PC-3 (cell line): ENCODE measurements at regions not wholly inside any gene's neighbourhood (a gene's known extent, or its start where the extent isn't known, plus 50 kb on each side); places are given as distances from the start of the nearest gene placed in this dataset.

Source experiments
- ATAC-seq: fragments of 200-7000 bp; cut with Tn5 transposase; 2 replicates; pipeline ENCODE4 v1.9.1; 2020; ENCODE audit warnings: mild to moderate bottlenecking, moderate library complexity
- BruUV-seq: library from RNA; stranded (reverse); fragments of 400-500 nt; replicated peaks from 2 replicates; lab custom pipeline; 2021; lab: Mats Ljungman, UMichigan
- CTCF ChIA-PET: fragments of 300-600 bp; sonication (Branson Sonifier 250); formaldehyde crosslinking; loops from one replicate; lab custom pipeline; 2022; ENCODE audit warnings: antibody characterized with exemption; lab: Charles Lee
- POLR2A ChIA-PET: fragments of 300-600 bp; sonication (Branson Sonifier 250); formaldehyde crosslinking; loops from one replicate; lab custom pipeline; 2022; ENCODE audit warnings: antibody characterized with exemption; ENCODE audit not compliant: unreplicated experiment; lab: Charles Lee
- DNase-seq: peaks from one replicate; pipeline ENCODE4 v3.0.0-alpha.2; 2015
- H2AFZ ChIP-seq: fragments of 300-600 bp; sonication (generic); 2 replicates; pipeline ENCODE4 v1.6.0; 2016; ENCODE audit warnings: antibody characterized with exemption, low read length
- H3F3A ChIP-seq: fragments of 300-600 bp; sonication (generic); one replicate; pipeline ENCODE4 v1.6.0; 2017; ENCODE audit warnings: antibody characterized with exemption, low read length, control low read depth, mild to moderate bottlenecking; ENCODE audit not compliant: unreplicated experiment
- H3K27ac ChIP-seq: fragments of 300-600 bp; sonication (generic); 2 replicates; pipeline ENCODE4 v1.5.1; 2016; ENCODE audit warnings: mild to moderate bottlenecking, low read length
- H3K27me3 ChIP-seq: fragments of 300-600 bp; sonication (generic); 2 replicates; pipeline ENCODE4 v1.6.1; 2016; ENCODE audit warnings: low read length, mixed read lengths
- H3K36me3 ChIP-seq: fragments of 300-600 bp; sonication (generic); 2 replicates; pipeline ENCODE4 v1.6.1; 2016; ENCODE audit warnings: low read depth, mixed run types, low read length, mixed read lengths
- H3K4me1 ChIP-seq: fragments of 300-600 bp; sonication (generic); 2 replicates; pipeline ENCODE4 v1.5.1; 2016; ENCODE audit warnings: low read length; ENCODE audit not compliant: insufficient read depth
- H3K4me2 ChIP-seq: fragments of 300-600 bp; sonication (generic); 2 replicates; pipeline ENCODE4 v1.6.0; 2016; ENCODE audit warnings: low read length
- H3K4me3 ChIP-seq: fragments of 300-600 bp; sonication (generic); 2 replicates; pipeline ENCODE4 v1.5.1; 2016; ENCODE audit warnings: mild to moderate bottlenecking, low read length, mixed read lengths
- H3K79me2 ChIP-seq: fragments of 300-600 bp; sonication (generic); 2 replicates; pipeline ENCODE4 v1.6.1; 2017; ENCODE audit warnings: low read length, mixed read lengths
- H3K9ac ChIP-seq: fragments of 300-600 bp; sonication (generic); 2 replicates; pipeline ENCODE4 v1.6.0; 2016; ENCODE audit warnings: mild to moderate bottlenecking, low read length
- H3K9me2 ChIP-seq: fragments of 300-600 bp; sonication (generic); replicated peaks from 2 replicates; pipeline ENCODE4 v1.6.1; 2016; ENCODE audit warnings: mixed run types, low read length, mixed read lengths
- H3K9me3 ChIP-seq: fragments of 300-600 bp; sonication (generic); 2 replicates; pipeline ENCODE4 v1.6.1; 2016; ENCODE audit warnings: low read length, mixed read lengths
- H4K20me1 ChIP-seq: fragments of 300-600 bp; sonication (generic); 2 replicates; pipeline ENCODE4 v1.6.1; 2016; ENCODE audit warnings: low read length, mixed read lengths
- CTCF ChIP-seq: fragments of 300-600 bp; sonication (generic); conservative IDR thresholded peaks from 2 replicates; pipeline ENCODE4 v1.5.1; 2017; ENCODE audit warnings: antibody characterized with exemption, low read depth, mild to moderate bottlenecking, low read length
- EZH2 ChIP-seq: fragments of 300-600 bp; sonication (generic); IDR thresholded peaks from one replicate; pipeline ENCODE4 v1.6.1; 2017; ENCODE audit warnings: antibody characterized with exemption, mild to moderate bottlenecking, low read length; ENCODE audit not compliant: unreplicated experiment
- EZH2phosphoT487 ChIP-seq: fragments of 300-600 bp; sonication (generic); IDR thresholded peaks from 2 replicates; pipeline ENCODE4 v1.6.1; 2018; ENCODE audit warnings: mild to moderate bottlenecking, antibody characterized with exemption, low read length, borderline replicate concordance
- intact Hi-C: fragments of 100-400 bp; cut with micrococcal nuclease; formaldehyde crosslinking; loops from 2 replicates; pipeline ENCODE4 v1.9.0; 2023

GRCh38 chr3:39626198-39626597 lies 158.7 kb downstream of the MOBP start:
- no peak overlapping the region for H3K4me2 ChIP-seq
- H3K27me3 ChIP-seq = no peaks in the 10 kb centered on the region
- no TSS peak for BruUV-seq
- H3K9me2 ChIP-seq = no peaks in the 10 kb centered on the region
- no peaks in the 10 kb centered on the region for H3F3A ChIP-seq
- TF ChIP-seq CTCF = no peak
- TF ChIP-seq EZH2phosphoT487 = no peak
- no peak for TF ChIP-seq EZH2
- H3K27ac ChIP-seq = no peak overlapping the region
- no peaks in the 10 kb centered on the region for H3K9me3 ChIP-seq
- no peak overlapping the region for H3K4me3 ChIP-seq
- H3K36me3 ChIP-seq = no peaks in the 10 kb centered on the region
- H3K4me1 ChIP-seq = no peaks in the 10 kb centered on the region
- H4K20me1 ChIP-seq = no peaks in the 10 kb centered on the region
- no peak overlapping the region for H3K9ac ChIP-seq
- CTCF ChIA-PET = no interaction called here
- no peaks in the 10 kb centered on the region for H3K79me2 ChIP-seq
- H2AFZ ChIP-seq = no peak overlapping the region
- intact Hi-C loops = no loop called here
- DNase-seq (no peak), ATAC-seq (no peak)
- POLR2A ChIA-PET = no interaction called here

- H2AFZ ChIP-seq = no peak overlapping the region
- ATAC-seq = no peak
- no peaks in the 10 kb centered on the region for H3F3A ChIP-seq
- no peak overlapping the region for H3K9ac ChIP-seq
- no peaks in the 10 kb centered on the region for H4K20me1 ChIP-seq
- H3K79me2 ChIP-seq = no peaks in the 10 kb centered on the region
- DNase-seq = no peak
- no peak overlapping the region for H3K4me3 ChIP-seq
- intact Hi-C loops = no loop called here
- no TSS peak for BruUV-seq
- TF ChIP-seq EZH2 (no peak), EZH2phosphoT487 (no peak), CTCF (no peak)
- no peaks in the 10 kb centered on the region for H3K36me3 ChIP-seq
- POLR2A ChIA-PET = no interaction called here
- H3K4me1 ChIP-seq = no peaks in the 10 kb centered on the region
- no peak overlapping the region for H3K4me2 ChIP-seq
- H3K27ac ChIP-seq = no peak overlapping the region
- H3K9me2 ChIP-seq = no peaks in the 10 kb centered on the region
- H3K27me3 ChIP-seq = no peaks in the 10 kb centered on the region
- CTCF ChIA-PET = no interaction called here
- H3K9me3 ChIP-seq = no peaks in the 10 kb centered on the region
Measured at GRCh38 chr3:39631136-39631535, 163.7 kb downstream of the MOBP start.

GRCh38 chr3:39637807-39638206 lies 170.3 kb downstream of the MOBP start:
- intact Hi-C loops = loop anchor here (2.0 kb wide), 1 partner anchor 45 kb away; no protein-coding TSS in a partner anchor
- BruUV-seq = no TSS peak
- H3K27ac ChIP-seq = no peak overlapping the region
- no peak overlapping the region for H3K4me2 ChIP-seq
- H3K4me3 ChIP-seq = no peak overlapping the region
- H2AFZ ChIP-seq = no peak overlapping the region
- DNase-seq (peak; percentile 61), ATAC-seq (no peak)
- TF ChIP-seq CTCF = peak; percentile 46; the same call in 1 of the 2 replicates
- no peak for TF ChIP-seq EZH2
- no peak for TF ChIP-seq EZH2phosphoT487
- no peaks in the 10 kb centered on the region for H3K79me2 ChIP-seq
- H3K9me3 ChIP-seq = no peaks in the 10 kb centered on the region; the same call in 1 of the 2 replicates
- ChIA-PET CTCF (no interaction called here), POLR2A (no interaction called here)
- no peaks in the 10 kb centered on the region for H3K9me2 ChIP-seq
- H3K27me3 ChIP-seq = 0 out of 2 replicates have a peak, but pooled peaks cover 7% of the 10 kb centered on the region
- no peaks in the 10 kb centered on the region for H3K36me3 ChIP-seq
- no peaks in the 10 kb centered on the region for H3F3A ChIP-seq
- H4K20me1 ChIP-seq = no peaks in the 10 kb centered on the region
- H3K4me1 ChIP-seq = peaks cover 12% of the 10 kb centered on the region
- no peak overlapping the region for H3K9ac ChIP-seq
